Stimulated activated naive CD8-positive, alpha-beta T cell treated with anti-CD3 and anti-CD28 coated beads, Interleukin-15, amount 100 ng/mL, for 72 hours (primary cell): ENCODE measurements at regions not wholly inside any gene's neighbourhood (a gene's known extent, or its start where the extent isn't known, plus 50 kb on each side); places are given as distances from the start of the nearest gene placed in this dataset.

Experiments used
- ATAC-seq: fragments of 150-1000 bp; cut with Tn5 transposase; 2 replicates; pipeline ENCODE4 v1.10.0; 2021; ENCODE audit warnings: mild to moderate bottlenecking, moderate library complexity
- DNase-seq, 2 donors: peaks; one replicate each; pipeline ENCODE4 v3.0.0; 2021 to 2022
- H3K27ac Mint-ChIP-seq, 2 donors: one replicate each; pipeline ENCODE4 v1.8.0; 2022; ENCODE audit warnings: mild to moderate bottlenecking in 2 of 2, mixed read lengths in 2 of 2, moderate library complexity in 2 of 2
- H3K27me3 Mint-ChIP-seq: one replicate; pipeline ENCODE4 v1.8.0; 2022; ENCODE audit warnings: mixed read lengths
- H3K4me1 Mint-ChIP-seq: one replicate; pipeline ENCODE4 v1.8.0; 2022; ENCODE audit warnings: mild to moderate bottlenecking, mixed read lengths
- H3K4me3 Mint-ChIP-seq, 2 donors: one replicate each; pipeline ENCODE4 v1.8.0; 2022; ENCODE audit warnings: mild to moderate bottlenecking in 2 of 2, mixed read lengths in 2 of 2, moderate library complexity in 1 of 2
- H3K9me3 Mint-ChIP-seq, 2 donors: one replicate each; pipeline ENCODE4 v1.8.0; 2022; ENCODE audit warnings: mixed read lengths in 2 of 2

DNA sequence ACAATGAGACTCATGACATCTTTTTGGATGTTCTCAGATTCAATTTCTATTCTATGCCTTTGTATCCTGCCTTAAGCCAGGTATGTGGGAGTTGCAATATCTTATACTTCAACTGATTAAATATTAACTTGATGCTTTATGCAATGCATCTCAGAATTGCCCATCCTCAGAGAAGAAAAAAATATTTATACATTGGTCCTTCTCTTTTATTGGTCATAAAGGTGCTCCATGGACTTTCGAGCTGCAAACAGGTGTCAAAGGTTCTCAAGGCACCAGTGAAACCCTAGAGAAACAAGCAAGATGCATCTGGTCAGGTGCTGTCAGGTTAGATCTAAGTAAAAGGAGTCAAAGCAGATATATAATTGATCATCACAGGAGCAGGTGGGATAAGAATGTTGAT is 690.5 kb downstream of the PLCL1 start:
- Mint-ChIP-seq H3K27ac (no peak overlapping the region), H3K4me1 (no peaks in the 10 kb centered on the region), H3K27me3 (no peaks in the 10 kb centered on the region), H3K4me3 (no peak overlapping the region), H3K9me3 (no peaks in the 10 kb centered on the region)
- ATAC-seq = no peak
- DNase-seq = no peak

DNA sequence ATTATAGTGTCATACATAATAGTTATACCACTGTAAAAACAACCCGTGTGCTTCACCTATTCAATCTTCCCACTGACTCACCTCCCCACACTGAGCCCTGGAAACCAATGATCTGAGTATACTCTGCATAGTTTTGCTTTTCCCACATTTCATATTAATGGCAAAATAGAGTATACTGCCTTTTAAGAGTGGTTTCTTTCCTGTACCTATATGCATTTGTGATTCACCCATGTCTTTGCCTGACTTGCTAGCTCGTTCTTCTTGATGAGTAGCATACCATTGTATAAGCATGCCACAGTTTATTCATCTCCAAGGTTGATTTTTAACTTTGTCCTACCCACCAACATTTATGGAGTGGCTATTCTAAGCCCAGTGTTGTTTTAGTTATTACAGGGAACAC is 686.4 kb downstream of the PLCL1 start:
- Mint-ChIP-seq H3K27me3 (no peaks in the 10 kb centered on the region), H3K4me1 (no peaks in the 10 kb centered on the region), H3K9me3 (no peaks in the 10 kb centered on the region), H3K4me3 (no peak overlapping the region), H3K27ac (no peak overlapping the region)
- no peak for DNase-seq
- ATAC-seq = no peak

DNA sequence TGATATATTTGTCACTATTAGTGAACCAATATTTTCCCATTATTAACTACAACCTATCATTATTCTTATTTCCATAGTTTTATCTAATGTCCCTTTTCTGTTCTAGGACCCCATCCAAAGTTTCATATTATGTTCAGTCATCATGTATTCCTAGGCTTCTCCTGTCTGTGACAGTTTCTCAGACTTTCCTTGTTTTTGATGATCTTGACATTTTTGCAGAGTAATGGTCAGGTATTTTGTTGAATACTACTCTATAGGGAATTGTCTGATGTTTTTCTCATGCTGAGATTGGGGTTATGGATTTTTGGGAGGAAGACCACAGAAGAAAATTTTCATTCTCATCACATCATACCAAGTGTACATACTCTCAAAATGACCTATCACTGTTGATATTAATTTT is 684.6 kb downstream of the PLCL1 start:
- H3K27ac Mint-ChIP-seq = no peak overlapping the region
- H3K9me3 Mint-ChIP-seq = no peaks in the 10 kb centered on the region
- H3K27me3 Mint-ChIP-seq = no peaks in the 10 kb centered on the region
- DNase-seq (no peak), ATAC-seq (no peak)
- H3K4me3 Mint-ChIP-seq = no peak overlapping the region
- H3K4me1 Mint-ChIP-seq = no peaks in the 10 kb centered on the region

DNA sequence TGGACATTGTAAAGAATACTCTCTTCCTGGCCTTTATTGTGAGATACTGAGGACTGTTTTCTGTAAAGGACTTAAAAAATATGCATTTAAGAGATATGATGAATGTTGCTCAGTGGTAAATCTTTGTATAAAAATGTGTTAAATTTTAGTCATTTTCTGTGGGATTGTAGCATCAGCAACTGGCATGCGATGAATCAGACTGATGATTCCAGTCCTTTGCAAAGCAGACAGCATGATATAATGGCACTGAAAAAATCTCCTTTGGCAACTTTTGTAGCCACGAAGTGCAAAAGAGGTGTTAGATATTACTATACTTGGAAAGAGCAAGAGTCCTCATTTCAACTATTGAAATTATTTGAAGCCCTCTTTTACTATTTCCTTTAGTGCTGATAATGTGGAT is 678.7 kb downstream of the PLCL1 start:
- no peaks in the 10 kb centered on the region for H3K9me3 Mint-ChIP-seq
- no peak overlapping the region for H3K27ac Mint-ChIP-seq
- ATAC-seq = no peak
- no peaks in the 10 kb centered on the region for H3K4me1 Mint-ChIP-seq
- H3K27me3 Mint-ChIP-seq = no peaks in the 10 kb centered on the region
- H3K4me3 Mint-ChIP-seq = no peak overlapping the region
- DNase-seq = no peak

DNA sequence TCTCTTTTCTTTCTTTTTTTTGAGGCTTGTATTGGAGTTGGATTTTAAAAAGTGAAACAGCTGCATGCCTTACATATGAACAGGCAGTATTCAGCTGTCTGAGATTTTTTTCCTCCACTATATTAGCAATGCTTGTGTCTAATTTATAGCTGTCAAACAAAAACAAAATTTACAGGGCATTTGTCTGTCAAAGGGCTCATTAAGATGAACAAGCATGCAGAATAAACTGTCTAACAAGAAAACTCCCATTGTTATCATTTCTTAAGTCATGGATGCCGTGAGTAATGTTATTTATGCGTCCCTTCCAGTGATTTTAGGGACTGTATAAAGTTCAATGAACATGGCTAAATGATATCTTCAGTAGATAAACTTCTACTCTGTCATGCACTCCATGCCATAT is 674.7 kb downstream of the PLCL1 start:
- Mint-ChIP-seq H3K4me1 (no peaks in the 10 kb centered on the region), H3K9me3 (no peaks in the 10 kb centered on the region)

DNA sequence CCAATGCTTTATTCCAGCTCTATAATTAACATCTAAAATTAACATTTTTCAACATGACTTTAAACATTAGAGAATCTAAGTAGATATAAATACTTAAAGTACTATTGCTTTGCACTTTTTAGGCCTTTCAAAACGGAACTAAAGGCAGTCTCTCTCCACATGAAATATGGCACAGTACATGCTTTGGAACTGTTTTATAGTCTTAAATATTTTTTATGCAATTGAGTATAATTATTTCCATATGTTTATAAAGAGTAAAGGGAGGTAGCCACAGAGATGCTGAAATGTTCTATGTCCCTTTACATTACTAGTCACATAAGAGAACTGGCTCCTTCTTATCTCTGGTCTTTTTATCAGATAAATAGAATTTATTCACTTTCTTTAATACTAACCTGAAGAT is 674.0 kb downstream of the PLCL1 start:
- H3K4me3 Mint-ChIP-seq = no peak overlapping the region
- ATAC-seq (no peak), DNase-seq (no peak)
- H3K9me3 Mint-ChIP-seq = no peaks in the 10 kb centered on the region
- no peaks in the 10 kb centered on the region for H3K27me3 Mint-ChIP-seq
- H3K4me1 Mint-ChIP-seq = no peaks in the 10 kb centered on the region
- no peak overlapping the region for H3K27ac Mint-ChIP-seq

More for the DNA sequence above, 674.7 kb downstream of the PLCL1 start:
- H3K27ac Mint-ChIP-seq = no peak overlapping the region
- ATAC-seq (no peak), DNase-seq (no peak)
- H3K27me3 Mint-ChIP-seq = no peaks in the 10 kb centered on the region
- no peak overlapping the region for H3K4me3 Mint-ChIP-seq

DNA sequence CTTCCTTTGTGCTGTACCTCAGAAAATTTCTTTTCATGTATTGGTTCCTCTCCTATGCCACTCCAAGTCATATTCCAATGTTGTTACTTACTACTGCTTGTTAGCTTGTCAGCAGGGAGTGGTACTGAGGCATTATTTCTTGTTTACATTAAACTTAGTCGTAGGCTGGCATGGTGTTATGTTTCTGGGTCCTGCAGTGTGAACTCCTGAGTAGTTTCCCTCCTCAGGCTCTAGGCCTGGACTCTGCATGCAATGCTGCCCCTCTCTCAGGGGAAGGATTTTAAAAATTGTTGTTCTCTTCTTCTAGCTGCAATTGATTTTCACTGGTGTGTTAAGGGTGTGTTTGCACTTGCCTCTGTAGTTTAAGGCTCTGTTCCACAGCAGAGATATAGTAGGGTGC is 671.6 kb downstream of the PLCL1 start:
- ATAC-seq (no peak), DNase-seq (no peak)
- Mint-ChIP-seq H3K27ac (no peak overlapping the region), H3K4me1 (no peaks in the 10 kb centered on the region), H3K4me3 (no peak overlapping the region), H3K27me3 (no peaks in the 10 kb centered on the region), H3K9me3 (no peaks in the 10 kb centered on the region)

DNA sequence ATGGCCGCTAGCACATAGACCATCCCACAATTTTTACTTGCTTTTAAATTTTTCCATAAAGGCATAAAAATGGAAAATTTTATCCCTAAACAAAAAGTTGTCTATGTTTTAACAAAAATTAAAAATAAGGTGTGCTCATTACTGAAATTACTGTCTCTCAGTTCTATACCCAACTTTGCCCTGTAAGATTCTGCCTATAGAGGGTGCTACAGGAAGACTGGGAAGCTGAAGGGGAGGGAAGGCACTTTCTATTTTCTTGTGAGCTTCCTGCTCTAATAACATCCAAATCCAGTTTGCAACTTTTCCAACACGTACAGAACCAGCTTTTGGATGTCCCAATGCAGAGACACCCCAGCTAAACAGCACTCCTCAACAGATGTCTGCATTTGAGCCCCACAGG is 666.9 kb downstream of the PLCL1 start:
- no peaks in the 10 kb centered on the region for H3K4me1 Mint-ChIP-seq
- no peaks in the 10 kb centered on the region for H3K27me3 Mint-ChIP-seq
- ATAC-seq (no peak), DNase-seq (no peak)
- no peak overlapping the region for H3K4me3 Mint-ChIP-seq
- H3K9me3 Mint-ChIP-seq = no peaks in the 10 kb centered on the region
- no peak overlapping the region for H3K27ac Mint-ChIP-seq

DNA sequence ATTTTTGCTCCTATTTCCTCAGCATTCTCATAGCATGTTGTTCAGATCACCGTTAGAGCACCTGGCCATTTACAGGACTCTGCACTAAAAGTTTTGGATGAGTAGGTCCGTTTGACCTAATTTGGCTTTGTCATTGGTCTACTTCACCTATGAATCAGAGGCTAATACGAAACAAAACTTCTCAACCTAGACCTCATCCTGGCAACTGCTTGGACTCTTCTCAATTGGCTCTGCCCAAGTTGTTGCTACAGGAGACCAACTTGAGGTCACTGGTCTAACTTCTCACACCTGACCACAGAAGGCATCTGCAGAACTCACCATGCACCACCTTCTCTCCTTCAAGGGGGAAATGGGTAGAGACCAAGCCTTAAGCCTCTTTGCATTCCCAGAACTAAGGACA is 663.7 kb downstream of the PLCL1 start:
- DNase-seq = no peak
- Mint-ChIP-seq H3K27me3 (no peaks in the 10 kb centered on the region), H3K9me3 (no peaks in the 10 kb centered on the region), H3K4me3 (no peak overlapping the region), H3K4me1 (no peaks in the 10 kb centered on the region), H3K27ac (no peak overlapping the region)
- no peak for ATAC-seq

DNA sequence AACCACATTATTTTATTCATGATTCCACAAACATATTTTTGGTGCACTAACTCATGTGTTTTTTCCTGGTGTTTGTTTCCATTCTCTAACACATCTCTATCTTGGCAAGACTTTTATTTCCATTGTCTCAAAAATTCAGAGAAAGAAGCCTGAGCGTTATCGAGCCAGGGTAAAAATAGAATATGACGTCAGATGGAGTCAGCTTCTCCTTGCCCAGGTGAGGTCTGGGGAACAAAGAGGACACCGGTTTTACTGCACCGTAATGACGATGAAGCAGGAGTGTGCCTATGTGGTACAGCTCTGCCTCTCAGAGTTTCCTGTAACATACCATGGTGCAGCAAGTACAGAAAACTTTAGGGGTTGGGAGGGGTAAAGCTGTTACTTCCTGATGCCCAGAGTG is 661.6 kb downstream of the PLCL1 start:
- ATAC-seq = no peak
- Mint-ChIP-seq H3K9me3 (no peaks in the 10 kb centered on the region), H3K27me3 (no peaks in the 10 kb centered on the region)

DNA sequence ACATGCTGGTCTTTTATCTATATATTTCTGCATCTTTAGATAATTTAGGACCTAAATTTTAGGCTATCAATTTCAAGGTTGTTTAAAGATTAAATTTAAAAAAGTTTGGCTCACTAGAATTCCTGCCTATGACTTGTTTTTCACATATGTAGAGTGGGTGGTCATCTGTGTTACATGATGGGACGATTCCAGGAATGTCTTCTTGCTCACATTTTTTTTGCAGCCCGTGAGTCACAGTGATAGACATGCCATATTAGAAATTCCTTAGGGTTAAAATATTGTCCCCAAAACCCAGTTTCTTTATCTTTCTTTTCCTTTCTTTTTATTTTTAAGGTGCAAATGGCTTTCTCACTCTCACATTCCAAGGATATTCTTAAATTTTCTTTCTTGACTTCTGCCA is 652.0 kb downstream of the PLCL1 start:
- H3K4me1 Mint-ChIP-seq = no peaks in the 10 kb centered on the region
- H3K27me3 Mint-ChIP-seq = peaks cover 15% of the 10 kb centered on the region
- no peak for DNase-seq
- no peak for ATAC-seq
- H3K27ac Mint-ChIP-seq = no peak overlapping the region
- H3K9me3 Mint-ChIP-seq = no peaks in the 10 kb centered on the region
- H3K4me3 Mint-ChIP-seq = no peak overlapping the region

More for the DNA sequence above, 661.6 kb downstream of the PLCL1 start:
- DNase-seq = no peak
- no peak overlapping the region for H3K4me3 Mint-ChIP-seq
- H3K27ac Mint-ChIP-seq = no peak overlapping the region
- no peaks in the 10 kb centered on the region for H3K4me1 Mint-ChIP-seq

DNA sequence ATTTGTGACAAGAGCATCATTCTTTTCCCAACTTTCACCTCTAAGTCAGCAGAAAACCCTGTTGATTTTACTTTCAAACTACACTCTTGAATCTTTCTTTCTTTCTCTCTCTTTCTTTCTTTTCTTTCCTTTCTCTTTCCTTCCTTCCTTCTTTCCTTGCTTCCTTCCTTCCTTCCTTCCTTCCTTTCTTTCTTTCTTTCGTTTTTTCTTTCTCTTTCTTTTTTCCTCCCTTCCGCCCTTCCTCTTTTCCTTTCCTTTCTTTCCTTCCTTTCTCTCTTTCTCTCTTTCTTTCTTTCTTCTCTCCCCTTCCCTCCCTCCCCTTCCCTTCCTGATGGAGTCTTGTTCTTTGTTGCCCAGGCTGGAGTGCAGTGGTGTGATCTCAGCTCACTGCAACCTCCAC is 649.5 kb downstream of the PLCL1 start:
- peaks cover 15% of the 10 kb centered on the region for H3K27me3 Mint-ChIP-seq
- no peak overlapping the region for H3K4me3 Mint-ChIP-seq
- ATAC-seq = no peak
- no peaks in the 10 kb centered on the region for H3K9me3 Mint-ChIP-seq
- no peak for DNase-seq
- no peak overlapping the region for H3K27ac Mint-ChIP-seq
- no peaks in the 10 kb centered on the region for H3K4me1 Mint-ChIP-seq

DNA sequence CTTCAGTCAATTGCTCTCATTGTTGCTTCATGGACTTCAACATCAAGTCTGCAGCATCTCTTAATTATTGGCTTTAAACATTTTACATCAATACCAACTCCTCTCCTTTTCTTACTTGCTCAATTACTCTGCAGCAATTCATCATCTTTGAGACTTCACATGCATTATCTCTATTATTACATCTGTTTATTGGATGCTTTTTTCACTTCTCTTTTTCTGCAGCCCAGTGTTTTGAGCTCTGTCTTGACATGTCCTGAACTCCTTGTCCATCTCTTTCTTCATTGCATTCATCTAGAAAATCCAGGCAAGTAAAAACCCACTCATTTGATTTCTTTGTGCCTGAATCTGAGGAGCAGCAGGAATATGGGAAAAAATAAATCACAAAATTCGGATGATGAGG is 647.9 kb downstream of the PLCL1 start:
- Mint-ChIP-seq H3K27me3 (peaks cover 6% of the 10 kb centered on the region), H3K4me3 (no peak overlapping the region), H3K9me3 (no peaks in the 10 kb centered on the region), H3K4me1 (no peaks in the 10 kb centered on the region), H3K27ac (no peak overlapping the region)
- no peak for DNase-seq
- ATAC-seq = no peak

DNA sequence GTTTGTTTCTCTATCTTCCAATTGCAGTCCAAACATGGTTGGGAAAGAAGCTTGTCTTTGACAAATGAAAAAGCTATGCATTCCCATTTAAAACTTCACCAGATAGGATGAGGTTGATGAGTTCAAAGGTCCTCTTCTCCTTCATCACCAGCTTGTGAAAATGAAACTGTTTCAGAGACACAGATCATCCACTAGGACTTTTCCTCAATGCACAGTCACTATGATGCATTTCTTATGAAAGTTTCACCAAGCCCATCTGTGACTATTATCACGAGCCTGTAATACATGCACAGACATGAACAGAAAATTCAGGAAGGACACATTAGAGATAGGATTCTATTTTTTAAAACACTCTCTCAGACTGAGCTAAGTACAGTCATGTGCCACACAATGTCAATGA is 644.4 kb downstream of the PLCL1 start:
- Mint-ChIP-seq H3K27ac (no peak overlapping the region), H3K4me3 (no peak overlapping the region), H3K27me3 (no peaks in the 10 kb centered on the region), H3K4me1 (no peaks in the 10 kb centered on the region), H3K9me3 (no peaks in the 10 kb centered on the region)
- DNase-seq (no peak), ATAC-seq (no peak)

DNA sequence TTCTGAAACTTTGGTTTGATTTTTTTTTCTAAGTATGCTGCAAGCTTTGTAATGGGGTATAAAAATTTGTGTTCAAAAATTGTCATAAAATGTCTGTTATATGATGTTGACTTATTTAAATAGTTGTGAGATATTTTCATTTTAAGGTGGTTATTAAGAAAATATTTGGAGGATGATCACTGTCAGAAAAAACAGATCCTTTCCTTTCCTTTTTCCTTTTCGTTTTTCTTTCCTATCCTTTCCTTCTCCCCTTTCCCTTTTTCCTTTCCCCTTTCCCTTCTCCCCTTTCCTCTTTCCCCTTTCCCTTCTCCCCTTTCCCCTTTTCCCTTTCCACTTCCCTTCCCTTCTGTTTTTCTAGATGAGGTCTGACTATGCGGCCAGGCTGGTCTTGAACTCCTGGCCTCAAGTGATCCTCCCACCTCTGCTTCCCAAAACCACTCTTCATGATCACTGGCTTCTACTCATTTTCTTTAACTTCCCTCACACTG is 640.5 kb downstream of the PLCL1 start:
- Mint-ChIP-seq H3K27me3 (no peaks in the 10 kb centered on the region), H3K9me3 (no peaks in the 10 kb centered on the region), H3K4me1 (peaks cover 10% of the 10 kb centered on the region), H3K27ac (no peak overlapping the region), H3K4me3 (no peak overlapping the region)
- ATAC-seq (no peak), DNase-seq (no peak)

DNA sequence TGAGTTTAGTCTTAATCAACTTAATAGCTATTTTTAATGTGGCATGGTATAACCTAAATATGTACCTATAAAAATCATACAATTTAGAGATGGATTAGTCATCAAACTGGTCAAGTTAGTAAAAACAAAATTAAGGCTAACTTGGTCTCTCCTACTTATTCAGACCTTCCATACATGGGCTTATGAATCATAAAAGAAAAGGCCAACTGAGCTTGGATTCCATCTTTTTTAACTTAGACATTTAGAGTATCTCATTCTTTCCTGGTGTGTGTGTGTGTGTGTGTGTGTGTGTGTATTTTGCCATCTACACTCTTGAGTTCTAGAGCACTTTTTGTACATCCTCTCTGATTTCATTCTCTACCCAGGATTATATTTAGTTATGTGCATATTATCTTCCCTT is 637.5 kb downstream of the PLCL1 start:
- no peak for ATAC-seq

DNA sequence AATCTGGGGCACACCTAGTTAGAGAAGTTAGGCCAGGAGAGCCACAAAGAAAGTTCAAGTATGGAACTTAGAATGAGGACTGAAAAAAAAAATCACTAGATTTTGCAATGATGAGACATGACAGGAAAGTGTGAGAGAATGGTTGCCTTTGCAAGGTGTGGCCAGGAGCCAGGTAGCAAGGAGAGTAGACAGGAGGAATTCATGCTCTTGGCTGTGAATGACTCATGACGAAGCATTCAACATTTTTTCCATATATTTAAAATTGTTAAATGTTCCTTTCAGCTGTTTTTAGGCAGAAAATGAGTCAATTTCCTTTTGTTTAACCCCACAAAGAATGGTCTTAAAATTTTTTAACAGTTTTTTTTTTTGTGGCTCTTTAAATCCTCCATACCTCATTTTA is 636.9 kb downstream of the PLCL1 start:
- no peak overlapping the region for H3K27ac Mint-ChIP-seq
- DNase-seq (no peak), ATAC-seq (no peak)
- H3K27me3 Mint-ChIP-seq = peaks cover 10% of the 10 kb centered on the region
- H3K9me3 Mint-ChIP-seq = no peaks in the 10 kb centered on the region
- peaks cover 10% of the 10 kb centered on the region for H3K4me1 Mint-ChIP-seq
- no peak overlapping the region for H3K4me3 Mint-ChIP-seq

More for the DNA sequence above, 637.5 kb downstream of the PLCL1 start:
- no peak for DNase-seq
- Mint-ChIP-seq H3K27ac (no peak overlapping the region), H3K4me1 (peaks cover 10% of the 10 kb centered on the region), H3K4me3 (no peak overlapping the region), H3K27me3 (peaks cover 10% of the 10 kb centered on the region), H3K9me3 (no peaks in the 10 kb centered on the region)

DNA sequence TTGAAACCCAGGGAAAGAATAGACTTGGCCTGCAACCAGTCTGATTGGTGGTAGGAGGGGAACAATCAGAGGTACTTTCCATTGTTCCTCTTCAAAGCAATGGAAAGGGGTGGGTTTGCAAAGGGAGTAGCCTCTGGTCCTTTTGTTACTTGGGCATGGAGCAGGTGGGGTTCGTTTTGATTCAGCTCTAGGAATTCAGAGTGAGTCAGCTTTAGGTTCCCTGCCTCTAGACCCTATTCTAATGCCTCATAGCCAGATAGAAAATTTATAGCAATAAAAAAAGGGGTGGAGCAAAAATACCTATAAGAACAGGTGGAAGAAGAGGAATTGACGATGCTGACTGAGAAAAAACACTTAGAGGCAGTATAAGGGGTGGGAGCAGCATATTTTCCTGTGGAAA is 636.4 kb downstream of the PLCL1 start:
- peaks cover 10% of the 10 kb centered on the region for H3K27me3 Mint-ChIP-seq
- no peak overlapping the region for H3K4me3 Mint-ChIP-seq
- H3K4me1 Mint-ChIP-seq = peaks cover 10% of the 10 kb centered on the region
- H3K9me3 Mint-ChIP-seq = no peaks in the 10 kb centered on the region
- no peak overlapping the region for H3K27ac Mint-ChIP-seq
- DNase-seq = no peak
- no peak for ATAC-seq
